Activated CD8-positive, alpha-beta T cell treated with anti-CD3 and anti-CD28 coated beads for 36 hours (primary cell): ENCODE measurements at regions not wholly inside any gene's neighbourhood (a gene's known extent, or its start where the extent isn't known, plus 50 kb on each side); places are given as distances from the start of the nearest gene placed in this dataset.

Experiments used
- ATAC-seq: fragments of 200-7000 bp; cut with Tn5 transposase; one replicate; pipeline ENCODE4 v1.10.0; 2021; ENCODE audit warnings: mild to moderate bottlenecking, moderate library complexity
- CTCF ChIA-PET: fragments of 350-600 bp; sonication (Branson Sonifier 250); formaldehyde crosslinking; loops from one replicate; lab custom pipeline; 2021; ENCODE audit warnings: antibody characterized with exemption; lab: Charles Lee
- POLR2A ChIA-PET: fragments of 350-600 bp; sonication (Branson Sonifier 250); formaldehyde crosslinking; loops from one replicate; lab custom pipeline; 2021; ENCODE audit warnings: antibody characterized with exemption; lab: Charles Lee
- DNase-seq: peaks from one replicate; pipeline ENCODE4 v3.0.0-alpha.2; 2020
- H3K27ac Mint-ChIP-seq: one replicate; pipeline ENCODE4 v1.8.0; 2021; ENCODE audit warnings: mild to moderate bottlenecking, mixed read lengths
- H3K27me3 Mint-ChIP-seq: one replicate; pipeline ENCODE4 v1.8.0; 2021; ENCODE audit warnings: mixed read lengths
- H3K36me3 Mint-ChIP-seq: one replicate; pipeline ENCODE4 v1.8.0; 2021; ENCODE audit warnings: low read depth, mixed read lengths
- H3K4me1 Mint-ChIP-seq: one replicate; pipeline ENCODE4 v1.8.0; 2021; ENCODE audit warnings: low read depth, mixed read lengths
- H3K4me3 Mint-ChIP-seq: one replicate; pipeline ENCODE4 v1.8.0; 2021; ENCODE audit warnings: mild to moderate bottlenecking, moderate library complexity, mixed read lengths
- H3K9me3 Mint-ChIP-seq: one replicate; pipeline ENCODE4 v1.8.0; 2021; ENCODE audit warnings: mixed read lengths
- intact Hi-C: fragments of 100-400 bp; cut with micrococcal nuclease; formaldehyde crosslinking; loops from one replicate; pipeline ENCODE4 v1.10.0; 2022
- TF ChIP-seq, protein P1 (sequence below): fragments of 200-600 bp; IDR thresholded peaks from one replicate; pipeline ENCODE4 v1.8.0; 2022; ENCODE audit warnings: antibody characterized with exemption, mild to moderate bottlenecking

DNA sequence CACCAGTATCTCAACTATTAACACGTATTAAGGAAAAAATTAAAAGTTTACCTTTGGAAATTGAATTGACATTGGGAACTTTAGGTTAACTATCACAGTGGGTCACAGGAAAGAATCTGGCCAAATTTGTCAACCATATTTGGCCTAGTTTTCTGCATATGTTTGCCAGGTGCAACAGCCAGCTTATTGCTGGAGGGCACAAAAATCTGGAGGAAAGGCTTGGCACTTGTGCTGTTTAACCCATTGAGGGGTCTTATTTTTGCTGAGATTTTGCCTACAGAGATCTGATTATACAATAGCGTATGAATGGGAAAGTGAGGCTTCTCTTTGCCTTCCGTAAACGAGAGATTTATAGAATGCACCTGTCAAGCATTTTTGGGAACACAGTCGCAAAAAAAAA lies 190.4 kb downstream of the PRL start:
- intact Hi-C loops = no loop called here
- Mint-ChIP-seq H3K4me1 (peaks cover 8% of the 10 kb centered on the region), H3K4me3 (no peak overlapping the region), H3K36me3 (peaks cover 5% of the 10 kb centered on the region), H3K9me3 (peaks cover 10% of the 10 kb centered on the region), H3K27ac (no peak overlapping the region), H3K27me3 (no peaks in the 10 kb centered on the region)
- CTCF ChIA-PET = no interaction called here
- ATAC-seq (no peak), DNase-seq (no peak)
- TF ChIP-seq, protein P1, sequence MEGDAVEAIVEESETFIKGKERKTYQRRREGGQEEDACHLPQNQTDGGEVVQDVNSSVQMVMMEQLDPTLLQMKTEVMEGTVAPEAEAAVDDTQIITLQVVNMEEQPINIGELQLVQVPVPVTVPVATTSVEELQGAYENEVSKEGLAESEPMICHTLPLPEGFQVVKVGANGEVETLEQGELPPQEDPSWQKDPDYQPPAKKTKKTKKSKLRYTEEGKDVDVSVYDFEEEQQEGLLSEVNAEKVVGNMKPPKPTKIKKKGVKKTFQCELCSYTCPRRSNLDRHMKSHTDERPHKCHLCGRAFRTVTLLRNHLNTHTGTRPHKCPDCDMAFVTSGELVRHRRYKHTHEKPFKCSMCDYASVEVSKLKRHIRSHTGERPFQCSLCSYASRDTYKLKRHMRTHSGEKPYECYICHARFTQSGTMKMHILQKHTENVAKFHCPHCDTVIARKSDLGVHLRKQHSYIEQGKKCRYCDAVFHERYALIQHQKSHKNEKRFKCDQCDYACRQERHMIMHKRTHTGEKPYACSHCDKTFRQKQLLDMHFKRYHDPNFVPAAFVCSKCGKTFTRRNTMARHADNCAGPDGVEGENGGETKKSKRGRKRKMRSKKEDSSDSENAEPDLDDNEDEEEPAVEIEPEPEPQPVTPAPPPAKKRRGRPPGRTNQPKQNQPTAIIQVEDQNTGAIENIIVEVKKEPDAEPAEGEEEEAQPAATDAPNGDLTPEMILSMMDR = no peak
- POLR2A ChIA-PET = no interaction called here

DNA sequence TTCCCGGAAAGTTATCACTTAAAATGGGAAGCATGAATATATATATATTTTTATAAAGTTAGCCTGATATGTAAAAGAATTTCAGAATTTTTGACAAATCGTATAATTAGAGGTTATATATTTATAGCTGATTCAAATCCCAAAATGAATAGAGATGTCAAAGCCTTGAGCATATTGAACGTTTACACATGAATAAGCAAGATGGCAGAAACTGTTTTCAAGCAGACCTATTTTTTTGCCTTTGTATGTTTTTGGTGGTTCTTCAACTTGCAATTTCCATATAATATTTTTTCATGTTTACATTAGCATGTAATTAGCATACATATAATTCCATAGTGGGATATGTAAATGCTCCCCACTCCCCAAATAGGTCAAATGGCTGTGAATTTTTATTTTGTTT lies 189.9 kb downstream of the PRL start:
- H3K4me1 Mint-ChIP-seq = peaks cover 8% of the 10 kb centered on the region
- ATAC-seq = no peak
- intact Hi-C loops = no loop called here
- ChIA-PET CTCF (no interaction called here), POLR2A (no interaction called here)
- peaks cover 5% of the 10 kb centered on the region for H3K36me3 Mint-ChIP-seq
- no peak for DNase-seq
- H3K4me3 Mint-ChIP-seq = no peak overlapping the region
- TF ChIP-seq, protein P1 = no peak
- H3K27me3 Mint-ChIP-seq = no peaks in the 10 kb centered on the region
- H3K9me3 Mint-ChIP-seq = peaks cover 10% of the 10 kb centered on the region
- no peak overlapping the region for H3K27ac Mint-ChIP-seq

DNA sequence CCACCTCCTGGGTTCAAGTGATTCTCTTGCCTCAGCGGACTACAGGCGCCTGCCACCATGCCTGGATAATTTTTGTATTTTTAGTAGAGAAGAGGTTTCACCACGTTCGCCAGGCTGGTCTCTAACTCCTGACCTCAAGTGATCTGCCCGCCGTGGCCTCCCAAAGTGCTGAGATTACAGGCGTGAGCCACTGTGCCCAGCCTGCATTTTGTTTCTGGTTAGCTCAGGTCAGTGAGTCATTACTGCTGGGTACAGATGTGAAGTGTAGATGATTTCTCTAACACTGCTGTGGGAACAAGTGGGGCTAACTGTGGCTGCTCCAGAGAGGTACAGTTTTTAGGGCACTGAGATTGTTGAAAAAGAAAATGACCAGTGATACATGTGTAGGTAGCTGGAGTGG lies 188.6 kb downstream of the PRL start:
- no peak for DNase-seq
- H3K4me3 Mint-ChIP-seq = no peak overlapping the region

DNA sequence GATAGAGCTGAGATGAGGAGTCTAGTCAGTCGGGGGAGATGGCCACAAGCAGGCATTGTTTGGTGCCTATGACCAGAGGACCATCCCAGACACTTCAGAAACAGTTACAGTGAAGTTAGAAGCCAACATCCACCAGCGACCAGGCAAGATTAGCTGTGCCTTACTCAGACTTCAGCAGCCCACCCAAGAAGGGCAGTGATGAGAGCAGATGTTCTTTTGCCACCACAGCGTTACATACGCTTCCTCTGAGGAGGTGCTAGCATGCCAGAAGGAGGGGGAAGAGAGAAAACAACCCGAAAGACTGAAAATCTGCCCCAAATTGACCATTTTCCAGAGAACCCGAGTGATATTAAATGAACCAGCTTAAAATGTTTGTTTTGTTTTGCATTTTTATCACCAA lies 186.8 kb downstream of the PRL start:
- no peaks in the 10 kb centered on the region for H3K36me3 Mint-ChIP-seq
- intact Hi-C loops = no loop called here
- TF ChIP-seq, protein P1 = no peak

More for the DNA sequence above, 188.6 kb downstream of the PRL start:
- Mint-ChIP-seq H3K27ac (no peak overlapping the region), H3K4me1 (no peaks in the 10 kb centered on the region), H3K9me3 (peaks cover 8% of the 10 kb centered on the region), H3K27me3 (no peaks in the 10 kb centered on the region), H3K36me3 (no peaks in the 10 kb centered on the region)
- intact Hi-C loops = no loop called here
- ChIA-PET CTCF (no interaction called here), POLR2A (no interaction called here)
- TF ChIP-seq, protein P1 = no peak
- ATAC-seq = no peak

DNA sequence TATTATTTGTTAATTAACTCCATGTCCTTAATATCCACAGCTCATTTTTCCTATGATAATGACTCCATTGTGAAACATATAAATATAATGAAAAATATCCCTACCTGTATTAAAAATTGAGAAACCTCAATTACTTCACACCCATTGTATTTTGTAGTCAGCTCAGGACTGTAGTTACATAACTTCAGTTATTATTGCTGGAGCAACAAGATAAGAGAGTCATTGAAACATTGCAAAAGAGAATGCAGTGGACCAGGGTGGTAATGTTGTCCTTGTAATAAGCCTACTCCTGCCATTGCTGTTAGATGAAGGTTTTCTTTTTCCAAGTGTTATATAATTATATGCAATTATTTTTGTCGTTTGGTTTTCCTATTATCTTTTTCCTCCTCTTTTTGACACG lies 184.4 kb downstream of the PRL start:
- ChIA-PET POLR2A (interaction anchor here (0.6 kb wide), 1 partner anchor 24 kb away, joined by 3 read pairs; no protein-coding TSS in a partner anchor), CTCF (no interaction called here)
- no peaks in the 10 kb centered on the region for H3K36me3 Mint-ChIP-seq
- H3K9me3 Mint-ChIP-seq = no peaks in the 10 kb centered on the region
- TF ChIP-seq, protein P1 = no peak
- H3K27me3 Mint-ChIP-seq = no peaks in the 10 kb centered on the region
- ATAC-seq = no peak
- DNase-seq = no peak
- intact Hi-C loops = no loop called here
- no peak overlapping the region for H3K4me3 Mint-ChIP-seq
- H3K4me1 Mint-ChIP-seq = no peaks in the 10 kb centered on the region
- H3K27ac Mint-ChIP-seq = no peak overlapping the region

More for the DNA sequence above, 186.8 kb downstream of the PRL start:
- ChIA-PET POLR2A (no interaction called here), CTCF (no interaction called here)
- Mint-ChIP-seq H3K4me1 (no peaks in the 10 kb centered on the region), H3K27me3 (no peaks in the 10 kb centered on the region), H3K27ac (no peak overlapping the region), H3K4me3 (no peak overlapping the region), H3K9me3 (no peaks in the 10 kb centered on the region)
- DNase-seq (no peak), ATAC-seq (no peak)
